IPS DF 19.7 (cell line): ENCODE measurements at regions not wholly inside any gene's neighbourhood (a gene's known extent, or its start where the extent isn't known, plus 50 kb on each side); places are given as distances from the start of the nearest gene placed in this dataset.
"Not testable (repeated sequence)": the region's sequence is repeated elsewhere in the genome, so short reads cannot be mapped to it uniquely, and the experiment has no call there.

Experiments used
- DNase-seq: peaks from one replicate; pipeline ENCODE4 v3.0.0-alpha.2; 2013; ENCODE audit warnings: low read depth, low spot score

DNA sequence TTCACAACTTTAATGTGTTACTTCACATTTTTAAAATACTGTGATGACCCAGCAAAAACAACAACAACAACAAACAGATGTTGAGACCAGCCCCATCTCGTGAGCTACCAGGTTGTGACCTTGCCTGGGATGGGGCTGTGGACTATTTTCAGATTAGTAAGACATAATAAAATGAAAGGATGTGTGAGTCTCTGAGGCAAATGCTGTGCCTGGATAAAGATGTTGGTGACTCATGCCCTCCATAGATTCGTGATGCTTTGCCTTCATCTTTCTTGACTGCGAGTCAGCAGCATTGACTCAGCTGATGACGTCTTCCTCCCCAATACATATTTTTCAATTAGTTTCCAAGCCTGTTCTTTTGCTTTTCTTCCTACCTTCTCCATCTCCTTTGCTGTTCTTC, 453.0 kb upstream of the CFAP20DC start:
- no peak for DNase-seq

DNA sequence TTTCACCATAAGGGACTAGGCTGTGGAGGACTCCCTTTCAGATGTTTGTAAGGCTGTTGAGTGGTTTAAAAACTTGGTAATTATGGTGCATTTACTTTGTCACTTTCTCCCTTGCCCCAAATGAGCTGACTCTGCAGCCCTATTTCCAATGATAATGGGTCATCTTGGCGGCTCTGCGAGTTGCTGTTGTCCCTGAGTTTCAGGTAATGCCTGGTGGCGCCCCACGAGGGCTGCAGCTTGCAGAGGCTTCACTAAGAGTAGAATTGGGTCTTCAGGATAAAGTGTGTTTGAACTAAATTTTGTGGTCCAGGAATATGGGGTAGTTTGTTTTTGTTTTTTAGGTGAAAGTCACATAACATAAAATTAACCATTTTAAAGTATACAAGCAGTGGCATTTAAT, 450.1 kb upstream of the CFAP20DC start:
- no peak for DNase-seq

DNA sequence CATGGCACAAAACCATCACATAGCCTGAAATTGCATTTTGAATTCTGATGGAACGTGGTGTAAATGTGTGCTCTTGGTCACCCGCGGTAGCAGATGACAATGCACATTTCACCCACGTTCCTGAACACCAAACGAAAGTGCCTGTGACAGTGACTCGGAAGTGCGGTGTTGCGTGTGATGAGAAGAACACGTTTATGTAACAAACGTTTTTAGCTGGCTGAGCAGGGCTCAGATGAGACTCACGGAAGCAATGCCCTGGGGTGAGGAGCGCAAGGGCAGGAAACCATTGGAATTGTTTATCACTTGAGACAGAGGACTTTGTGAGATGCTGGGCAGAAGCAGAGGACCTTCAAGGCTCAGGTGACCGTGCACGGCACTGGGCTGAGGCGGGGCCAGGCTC, 449.2 kb upstream of the CFAP20DC start:
- DNase-seq: no peak

DNA sequence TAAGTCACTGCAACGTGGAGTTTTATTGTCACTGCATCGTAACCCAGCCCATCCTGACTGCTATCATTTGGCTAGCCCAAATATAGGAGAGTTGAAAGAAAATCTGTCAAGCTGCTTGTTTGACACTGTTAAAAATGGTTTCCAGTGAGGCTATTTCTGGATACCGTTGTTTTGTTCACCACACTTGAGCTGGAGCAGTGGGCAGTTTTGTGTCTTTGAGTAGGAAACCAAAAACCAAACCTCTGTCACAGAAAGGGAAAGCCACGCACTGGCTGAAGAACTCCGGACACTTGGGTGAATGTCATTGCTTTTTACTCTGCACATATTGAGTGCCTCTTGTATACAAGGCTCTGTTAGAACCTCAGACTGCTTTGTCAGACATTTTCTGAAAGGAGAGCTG, 446.4 kb upstream of the CFAP20DC start:
- DNase-seq: no peak

DNA sequence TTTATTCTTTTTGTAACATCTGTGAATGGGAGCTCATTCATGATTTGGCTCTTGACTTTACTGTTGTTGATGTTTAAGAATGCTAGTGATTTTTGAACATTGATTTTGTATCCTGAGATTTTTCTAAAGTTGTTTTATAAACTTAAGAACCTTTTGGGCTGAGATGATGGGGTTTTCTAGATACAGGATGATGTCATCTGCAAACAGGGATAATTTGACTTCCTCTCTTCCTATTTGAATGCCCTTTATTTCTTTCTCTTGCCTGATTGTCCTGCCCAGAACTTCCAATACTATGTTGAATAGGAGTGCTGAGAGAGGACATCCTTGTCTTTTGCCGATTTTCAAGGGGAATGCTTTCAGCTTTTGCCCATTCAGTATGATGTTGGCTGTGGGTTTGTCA, 445.1 kb upstream of the CFAP20DC start:
- DNase-seq: not testable (repeated sequence)

DNA sequence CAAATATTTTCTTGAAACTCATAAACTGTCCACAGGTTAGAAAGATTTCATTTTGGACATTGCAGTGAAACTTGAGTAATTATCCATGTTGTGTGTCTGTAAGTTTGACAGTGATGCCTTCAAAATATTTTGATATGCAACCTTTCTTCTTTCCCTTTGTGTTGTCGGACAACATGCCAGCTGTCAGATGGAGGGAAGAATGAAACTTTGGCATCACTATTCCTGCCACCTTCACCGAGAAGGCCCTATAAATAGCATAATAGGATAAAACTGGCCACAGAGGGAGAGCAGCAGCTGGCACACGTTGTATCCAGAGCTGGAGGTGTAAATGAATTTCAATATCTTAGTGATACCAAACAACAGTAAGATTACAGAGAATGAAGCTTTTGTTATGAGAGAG, 436.7 kb upstream of the CFAP20DC start:
- no peak for DNase-seq

DNA sequence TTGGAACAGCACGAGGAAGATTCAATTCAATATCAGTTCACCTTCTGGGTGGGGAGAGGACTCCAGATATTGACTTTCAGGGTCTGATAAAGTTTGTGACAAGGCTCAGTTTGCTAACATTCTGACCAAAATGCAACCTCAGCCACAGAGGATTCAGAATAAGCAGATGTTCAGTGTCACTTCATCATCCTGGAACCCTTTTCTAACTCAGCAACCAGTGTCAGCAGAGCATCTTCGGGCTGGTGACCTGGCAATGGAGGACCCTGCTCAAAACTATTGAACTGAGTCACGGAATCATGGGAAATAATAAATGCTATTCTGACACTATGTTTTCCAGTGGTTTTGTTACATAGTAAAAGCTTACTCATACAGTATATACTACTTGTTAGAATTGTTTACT, 433.4 kb upstream of the CFAP20DC start:
- no peak for DNase-seq

DNA sequence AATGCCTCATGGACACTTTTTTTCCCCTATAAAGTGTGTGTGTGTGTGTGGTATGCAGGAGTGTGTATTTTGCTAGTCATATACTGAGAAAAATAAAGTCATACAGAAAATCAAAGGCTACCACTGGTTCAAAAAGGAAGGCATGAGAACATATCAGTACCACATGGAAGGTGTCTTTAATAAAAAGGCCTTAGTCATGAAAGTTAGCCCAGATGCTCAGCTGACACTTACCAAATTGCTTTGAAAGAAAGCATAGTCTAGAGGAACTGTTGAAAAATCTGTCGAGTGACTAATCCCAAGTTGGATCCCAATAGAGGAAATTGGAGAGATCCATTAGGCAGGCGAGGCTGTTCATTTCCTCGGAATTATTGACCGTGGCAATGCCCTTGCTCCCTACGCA, 432.9 kb upstream of the CFAP20DC start:
- no peak for DNase-seq

DNA sequence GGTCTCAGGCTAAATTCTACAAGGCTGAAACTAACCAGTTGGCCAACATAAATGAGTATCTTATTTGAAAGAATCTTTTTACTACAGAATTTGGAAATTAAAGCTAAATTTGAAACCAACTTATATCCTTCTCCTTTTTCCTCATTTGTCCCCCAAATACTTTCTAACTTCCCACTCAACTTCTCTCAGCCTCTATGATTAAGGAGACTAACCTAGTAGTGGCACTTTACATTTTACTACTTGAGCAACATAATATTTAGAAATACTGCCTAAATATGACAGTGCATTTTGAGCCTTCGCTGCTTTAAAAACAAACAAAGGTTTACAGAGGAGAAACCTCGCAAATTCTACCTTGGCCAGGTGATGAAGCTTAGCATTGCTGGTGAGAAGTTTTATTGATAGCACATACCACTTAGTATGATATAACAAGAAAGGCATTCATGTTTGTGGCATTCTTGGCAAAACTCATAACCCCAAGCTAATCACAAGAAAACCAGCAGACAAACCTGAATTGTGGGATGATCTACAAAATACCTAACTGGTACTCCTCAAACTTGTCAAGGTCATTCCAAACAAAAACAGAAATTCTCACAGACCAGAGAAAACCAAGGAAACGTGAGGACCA, 432.1 kb upstream of the CFAP20DC start:
- no peak for DNase-seq

DNA sequence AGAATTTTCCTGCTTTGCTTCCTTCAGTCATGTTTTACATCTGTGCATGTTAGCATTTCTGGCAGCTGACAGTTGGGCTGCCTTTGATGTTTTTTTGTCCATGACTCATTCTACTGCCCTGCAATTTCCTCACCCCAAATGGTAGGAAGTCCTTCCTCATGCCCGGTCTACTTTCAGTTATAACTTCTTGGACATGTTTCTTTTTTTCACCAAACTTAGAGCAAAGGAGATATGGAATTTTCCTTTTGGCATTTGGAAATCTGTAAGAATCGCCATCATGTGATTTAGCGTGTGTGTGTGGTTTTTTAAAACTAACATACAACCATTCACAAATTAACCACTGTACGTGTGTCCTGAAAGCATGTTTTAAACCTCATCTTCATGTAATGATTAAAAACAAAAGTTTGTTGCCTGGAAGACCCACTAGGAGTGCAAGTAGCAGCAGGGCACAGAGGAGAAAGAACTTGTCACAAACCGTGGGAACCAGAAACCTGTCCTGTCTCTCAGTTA, 430.7 kb upstream of the CFAP20DC start:
- no peak for DNase-seq

DNA sequence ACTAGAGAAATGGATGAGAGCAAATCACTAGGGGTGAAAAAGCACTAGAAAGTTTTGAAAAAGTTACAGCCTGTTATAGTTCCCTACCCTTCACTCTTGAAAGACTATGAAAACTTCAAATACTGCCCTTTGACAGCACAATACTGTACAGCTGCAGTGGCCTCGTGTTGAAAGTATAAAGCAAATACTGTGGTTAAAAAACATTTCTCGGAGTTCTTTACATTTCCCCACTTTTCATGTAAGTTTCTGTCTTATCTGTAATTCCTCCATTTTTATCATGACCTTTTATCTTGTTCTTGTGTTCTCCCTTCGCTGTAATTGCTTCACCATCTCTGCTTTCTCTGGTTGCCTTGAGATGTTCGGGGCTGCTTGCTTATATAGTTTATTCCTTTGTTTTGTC, 423.8 kb upstream of the CFAP20DC start:
- no peak for DNase-seq

DNA sequence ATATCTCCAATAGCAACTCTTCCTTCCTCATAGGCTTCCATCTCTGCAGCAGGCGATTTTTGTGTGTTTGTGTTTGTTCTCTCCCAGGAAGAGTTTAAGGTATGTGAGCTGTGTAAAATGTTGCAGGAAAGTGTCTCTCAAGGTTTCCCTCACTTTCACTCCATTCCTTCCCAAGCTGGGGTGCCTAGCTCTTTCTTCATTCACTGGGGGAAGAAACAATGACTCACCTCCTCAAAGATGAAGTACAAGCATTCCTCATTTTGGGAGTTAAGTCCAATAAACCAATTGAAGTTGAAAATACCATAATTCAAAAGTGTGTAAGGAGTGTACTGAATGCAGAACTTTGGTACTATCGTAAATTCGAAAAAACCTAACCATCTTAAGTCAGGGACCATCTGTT, 422.7 kb upstream of the CFAP20DC start:
- no peak for DNase-seq

DNA sequence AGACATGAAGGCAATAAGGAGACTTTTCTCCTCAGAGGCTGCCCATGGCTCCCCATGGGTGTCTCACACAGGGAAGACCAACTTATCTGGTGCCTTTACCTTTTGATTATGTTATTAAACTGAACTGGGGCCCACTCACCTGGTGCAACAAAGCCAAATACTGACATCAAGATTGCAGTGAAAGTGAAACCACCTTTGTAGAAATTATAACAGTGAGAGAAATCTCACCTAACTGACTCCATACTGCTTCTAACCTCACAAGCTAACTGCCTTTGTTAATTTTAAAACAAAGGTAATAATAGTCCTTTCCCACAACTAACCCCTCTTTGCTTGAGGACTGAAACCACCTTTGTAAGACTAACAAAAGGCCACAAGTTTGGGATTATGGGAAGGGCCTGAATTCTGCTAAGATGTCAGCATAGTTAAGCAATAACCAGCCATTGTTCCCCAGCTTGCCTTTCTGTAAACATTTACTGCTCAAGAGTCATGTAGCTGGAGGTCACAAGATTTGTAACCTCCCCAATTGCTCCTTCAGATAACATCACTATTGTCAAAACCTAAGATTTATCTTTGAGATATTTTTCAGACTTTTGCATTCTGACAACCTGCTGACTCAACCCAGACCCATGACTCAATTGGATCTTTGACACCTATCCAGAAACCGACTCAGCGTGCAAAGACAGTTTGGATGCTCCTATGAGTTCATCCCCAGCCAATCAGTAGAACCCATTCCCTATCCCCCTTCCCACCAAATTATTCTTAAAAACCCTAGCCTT, 420.3 kb upstream of the CFAP20DC start:
- no peak for DNase-seq

DNA sequence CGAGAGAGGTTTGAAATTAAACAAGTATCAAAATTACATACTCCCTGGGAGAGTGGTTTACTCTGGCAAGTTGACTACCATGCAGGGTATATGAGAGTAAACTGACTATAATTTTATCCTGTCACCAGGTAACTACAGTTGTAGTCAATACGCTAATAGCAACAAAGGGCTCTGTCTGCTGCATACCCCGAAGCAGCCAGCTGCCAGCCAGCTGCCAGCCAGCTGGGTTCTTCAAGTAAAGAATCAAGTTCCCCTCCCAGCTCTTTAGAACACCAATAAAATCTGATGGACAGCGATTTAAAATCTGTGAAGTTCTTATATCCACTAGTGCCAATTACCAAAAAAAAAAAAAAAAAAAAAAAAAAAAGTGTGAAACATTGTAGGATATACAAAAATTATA, 417.7 kb upstream of the CFAP20DC start:
- no peak for DNase-seq

DNA sequence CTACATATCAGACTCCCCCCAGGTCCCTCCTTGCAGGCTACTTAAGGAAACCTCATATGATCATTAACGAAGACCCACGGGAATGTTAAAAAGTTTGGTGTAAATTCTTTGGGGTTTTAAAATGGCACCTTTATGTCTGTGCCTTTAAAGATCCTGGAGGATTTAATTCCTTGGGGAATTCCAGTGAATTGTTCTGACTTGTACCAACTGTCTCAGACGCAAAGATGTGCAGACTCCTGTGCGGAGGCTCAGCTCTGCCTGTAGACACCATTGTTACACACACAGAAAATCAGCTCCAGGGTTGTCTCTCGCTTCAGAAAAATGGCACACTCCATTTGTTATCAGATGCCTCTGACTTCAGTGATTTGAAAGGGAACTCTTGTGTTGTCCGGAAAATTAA, 414.4 kb upstream of the CFAP20DC start:
- no peak for DNase-seq

DNA sequence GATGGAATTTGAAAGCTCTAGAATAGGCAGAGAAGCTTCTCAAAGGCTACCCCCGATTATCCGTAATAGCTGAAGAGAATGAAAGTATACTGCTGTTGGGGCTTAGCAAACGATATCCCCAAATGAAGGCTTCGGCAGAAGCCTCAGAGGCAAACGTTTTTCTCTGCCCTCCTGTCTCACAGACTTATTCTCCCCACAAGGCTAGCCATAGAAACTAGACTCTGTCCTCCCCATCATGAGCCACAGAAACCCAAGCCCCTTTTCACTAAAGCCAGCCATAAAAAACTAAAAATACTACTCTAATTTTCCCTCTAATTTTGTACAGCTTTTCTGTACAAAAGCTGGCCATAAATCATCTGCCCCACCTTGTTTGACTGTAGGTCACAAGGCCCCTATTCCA, 413.4 kb upstream of the CFAP20DC start:
- DNase-seq: no peak

DNA sequence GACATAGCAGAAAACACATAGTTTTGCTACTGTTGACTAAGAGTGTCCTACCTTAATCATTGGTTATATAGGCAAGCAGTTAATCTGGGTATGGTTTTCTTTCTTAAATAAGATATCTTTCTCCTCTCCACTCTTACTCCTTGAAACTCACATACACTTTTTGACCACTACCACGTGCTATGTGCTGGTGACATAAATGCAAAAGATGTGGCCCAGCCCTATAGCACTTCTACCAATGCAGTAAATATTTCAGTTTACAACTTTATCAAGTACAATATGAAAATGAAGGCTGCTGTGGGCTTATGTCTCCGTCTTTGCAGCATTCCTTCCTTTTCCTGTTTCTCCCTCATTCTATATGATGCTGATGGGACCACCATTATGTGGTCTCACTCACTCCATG, 410.2 kb upstream of the CFAP20DC start:
- no peak for DNase-seq

DNA sequence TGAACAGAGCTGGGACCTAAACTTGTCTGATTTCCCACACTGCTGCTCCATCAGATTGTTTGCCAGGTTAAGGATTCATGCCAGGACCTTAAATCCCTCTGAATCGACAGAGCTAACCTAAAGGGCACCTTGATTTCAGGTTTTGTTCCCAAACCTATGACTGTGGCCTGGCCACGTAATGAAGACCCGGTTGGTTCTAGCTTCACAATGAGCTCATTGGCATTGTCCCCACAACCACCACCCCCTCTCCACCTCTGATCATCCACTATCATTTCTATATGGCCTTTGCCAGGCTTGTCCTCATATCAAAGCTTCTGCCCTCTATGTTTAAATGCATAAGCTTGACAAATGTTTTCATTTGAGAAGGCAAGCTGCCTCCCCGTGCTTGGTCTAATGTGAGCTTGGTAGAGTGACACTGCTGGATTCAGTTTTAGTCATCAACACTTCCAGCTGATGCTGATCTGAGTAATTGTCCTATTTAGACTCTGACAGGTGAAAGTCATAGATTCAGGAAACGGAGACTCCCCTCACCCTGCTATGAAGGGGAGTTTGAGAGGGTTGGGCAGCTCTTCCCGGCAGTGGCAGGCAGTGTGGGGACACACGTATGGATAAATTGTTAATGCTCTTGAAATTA, 407.1 kb upstream of the CFAP20DC start:
- DNase-seq: no peak

DNA sequence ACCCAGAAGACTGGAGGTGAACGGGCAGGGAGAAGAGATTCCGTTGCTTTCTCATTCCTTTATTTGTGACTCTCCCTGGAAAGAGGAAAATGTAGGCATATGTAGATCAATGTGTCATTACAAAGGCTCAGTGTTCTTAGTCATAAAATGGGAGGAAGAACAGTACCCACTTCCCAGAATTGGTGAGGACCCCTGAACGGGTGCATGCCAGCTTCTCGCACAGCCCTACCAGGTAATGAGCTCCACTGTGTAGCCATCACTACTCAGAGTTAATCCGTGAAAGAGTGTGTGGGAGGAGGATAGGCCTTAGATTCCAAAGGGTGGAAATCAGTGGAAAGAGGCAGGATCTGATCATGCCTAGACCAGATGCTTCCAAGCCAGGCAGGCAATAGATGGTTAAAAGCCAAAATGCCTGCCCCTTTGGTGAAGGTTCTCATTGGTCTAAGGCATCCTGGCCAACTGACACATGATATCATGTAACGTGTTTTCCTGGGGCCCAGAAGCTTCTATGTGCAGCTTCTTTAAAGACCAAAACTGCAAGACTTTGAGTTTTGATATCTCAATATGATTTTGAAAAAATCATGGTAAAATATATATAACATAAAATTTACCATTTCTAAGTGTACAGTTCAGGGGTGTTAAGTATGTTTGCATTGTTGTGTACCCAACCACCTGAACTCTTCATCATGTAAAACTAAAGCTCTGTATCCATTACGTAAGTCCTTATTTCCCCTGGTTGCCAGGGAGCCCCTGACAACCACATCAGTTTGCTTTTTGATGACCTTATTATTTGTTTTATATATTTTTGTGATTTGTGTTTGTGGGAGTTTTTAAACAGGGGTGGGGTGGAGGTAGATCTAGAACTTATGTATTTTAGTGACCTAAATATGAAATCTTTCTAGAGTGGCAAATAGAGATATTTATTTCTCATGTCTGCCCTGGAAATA, 402.2 kb upstream of the CFAP20DC start:
- no peak for DNase-seq

DNA sequence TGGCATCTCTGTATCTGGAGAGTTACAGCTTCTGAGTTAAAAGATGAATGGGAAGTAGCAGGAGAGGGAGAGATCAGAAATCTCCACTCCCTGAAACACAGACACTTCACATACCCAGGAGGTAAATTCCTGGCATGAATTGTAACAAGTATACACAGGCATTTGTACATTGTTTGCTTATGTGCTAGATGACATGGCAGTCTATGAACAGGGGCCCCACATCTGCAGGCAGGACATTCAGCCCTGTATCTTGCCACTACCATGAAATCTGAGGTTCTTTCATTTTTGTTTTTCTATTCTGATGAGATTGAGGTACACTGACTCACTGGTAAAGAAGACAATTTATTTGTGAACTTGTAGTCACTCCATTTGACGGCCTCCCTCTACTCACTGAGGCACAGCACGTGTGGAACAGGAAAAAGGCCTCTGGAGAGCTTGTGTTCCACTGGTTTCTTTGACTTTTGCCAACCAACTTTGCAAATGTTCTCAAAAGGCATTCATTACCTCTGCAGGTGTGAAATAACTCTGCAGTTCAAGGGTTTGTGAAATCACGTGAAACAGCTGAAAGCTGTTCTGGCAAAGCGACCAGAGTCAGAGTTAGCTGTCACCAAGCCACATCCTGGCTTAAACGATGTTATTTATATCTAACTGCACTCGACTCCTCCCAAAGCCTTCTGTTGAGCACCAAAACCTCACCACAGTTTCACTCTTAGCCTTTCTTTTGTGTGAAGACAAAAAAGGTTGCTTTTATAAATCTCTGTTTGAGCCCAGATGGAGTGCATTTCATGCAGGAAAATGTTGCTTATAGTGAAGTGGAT, 401.3 kb upstream of the CFAP20DC start:
- DNase-seq: no peak

DNA sequence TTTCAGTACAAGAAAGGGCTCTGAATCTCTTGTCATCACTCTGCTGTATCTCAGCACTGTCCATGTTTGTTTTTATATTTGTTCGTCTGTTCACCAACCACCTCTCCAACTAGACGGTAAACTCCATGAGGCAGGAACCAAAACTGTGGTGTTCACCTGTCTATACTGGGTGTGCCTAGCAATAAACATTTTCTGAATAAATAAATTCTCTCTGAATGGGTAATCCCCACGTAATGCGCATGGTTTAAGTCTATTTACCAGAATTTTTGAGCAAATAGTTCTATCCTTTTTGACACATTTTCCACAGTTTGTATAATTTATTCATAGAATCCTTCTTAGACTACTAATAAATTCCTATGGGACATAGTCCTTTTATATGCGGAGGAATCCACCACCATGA, 400.6 kb upstream of the CFAP20DC start:
- no peak for DNase-seq
